HL-60 (cell line): ENCODE measurements at regions not wholly inside any gene's neighbourhood (a gene's known extent, or its start where the extent isn't known, plus 50 kb on each side); places are given as distances from the start of the nearest gene placed in this dataset.

Source experiments
- CTCF ChIP-seq: IDR thresholded peaks from one replicate; pipeline ENCODE4 v1.5.1; 2011; ENCODE audit warnings: low read length, control low read depth, inconsistent platforms; ENCODE audit not compliant: insufficient read depth
- POLR2AphosphoS5 ChIP-seq: IDR thresholded peaks from 2 replicates; pipeline ENCODE4 v1.6.1; 2012; ENCODE audit warnings: low read depth

- TF ChIP-seq CTCF: no peak
- TF ChIP-seq POLR2AphosphoS5: no peak
Measured at GRCh38 chr1:58108783-58109182, 437.7 kb downstream of the OMA1 start.
